Mammary epithelial cell (primary cell): ENCODE measurements at regions not wholly inside any gene's neighbourhood (a gene's known extent, or its start where the extent isn't known, plus 50 kb on each side); places are given as distances from the start of the nearest gene placed in this dataset.

ENCODE experiments used
- CTCF ChIP-seq, 2 donors: IDR thresholded peaks in 1 of 2; conservative IDR thresholded peaks in 1 of 2; 2 replicates each; pipeline ENCODE4 v1.5.1; 2011 to 2012; ENCODE audit warnings: inconsistent platforms in 2 of 2, low read length in 2 of 2, mild to moderate bottlenecking in 2 of 2, control low read depth in 1 of 2, low read depth in 1 of 2; ENCODE audit not compliant: insufficient read depth in 1 of 2; ENCODE audit errors: extremely low read depth in 1 of 2
- EZH2 ChIP-seq: IDR thresholded peaks from 2 replicates; pipeline ENCODE4 v1.6.1; 2012; ENCODE audit warnings: low read length, inconsistent platforms, borderline replicate concordance

- no peak for TF ChIP-seq EZH2
- TF ChIP-seq CTCF (conservative IDR thresholded peaks at IDR 0.05 in 1 of 2, IDR thresholded peaks at IDR 0.05 in 1 of 2; ENCODE audit: extremely low read depth in 1 of 2, insufficient read depth in 1 of 2, low read depth in 1 of 2, low read length in 2 of 2), result no peak
Observed at GRCh38 chr2:552906-553305, 124.3 kb downstream of the TMEM18 start.
